ENCODE measurements at regions not wholly inside any gene's neighbourhood (a gene's known extent, or its start where the extent isn't known, plus 50 kb on each side); places are given as distances from the start of the nearest gene placed in this dataset.

DNA sequence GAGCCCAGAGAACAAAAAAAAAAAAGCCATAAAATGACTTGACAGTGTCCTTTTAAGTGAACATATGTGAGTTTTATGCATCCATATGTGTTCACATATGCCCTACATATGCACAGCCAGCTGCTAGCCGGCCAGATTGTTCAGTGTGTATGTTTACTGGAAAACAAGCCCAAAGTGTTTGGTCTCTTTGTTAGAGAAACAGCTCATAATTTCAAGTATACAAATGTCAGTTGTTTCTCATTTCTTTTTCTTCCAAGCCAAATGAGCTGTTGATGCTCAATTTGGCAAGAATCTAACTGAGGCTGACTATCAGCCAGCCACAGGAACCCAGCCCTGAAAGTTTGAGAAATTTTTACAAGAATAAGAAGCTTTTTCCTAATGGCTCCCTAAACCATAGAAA, 60.8 kb upstream of the TSPAN8 start:
- TF ChIP-seq, protein P1, sequence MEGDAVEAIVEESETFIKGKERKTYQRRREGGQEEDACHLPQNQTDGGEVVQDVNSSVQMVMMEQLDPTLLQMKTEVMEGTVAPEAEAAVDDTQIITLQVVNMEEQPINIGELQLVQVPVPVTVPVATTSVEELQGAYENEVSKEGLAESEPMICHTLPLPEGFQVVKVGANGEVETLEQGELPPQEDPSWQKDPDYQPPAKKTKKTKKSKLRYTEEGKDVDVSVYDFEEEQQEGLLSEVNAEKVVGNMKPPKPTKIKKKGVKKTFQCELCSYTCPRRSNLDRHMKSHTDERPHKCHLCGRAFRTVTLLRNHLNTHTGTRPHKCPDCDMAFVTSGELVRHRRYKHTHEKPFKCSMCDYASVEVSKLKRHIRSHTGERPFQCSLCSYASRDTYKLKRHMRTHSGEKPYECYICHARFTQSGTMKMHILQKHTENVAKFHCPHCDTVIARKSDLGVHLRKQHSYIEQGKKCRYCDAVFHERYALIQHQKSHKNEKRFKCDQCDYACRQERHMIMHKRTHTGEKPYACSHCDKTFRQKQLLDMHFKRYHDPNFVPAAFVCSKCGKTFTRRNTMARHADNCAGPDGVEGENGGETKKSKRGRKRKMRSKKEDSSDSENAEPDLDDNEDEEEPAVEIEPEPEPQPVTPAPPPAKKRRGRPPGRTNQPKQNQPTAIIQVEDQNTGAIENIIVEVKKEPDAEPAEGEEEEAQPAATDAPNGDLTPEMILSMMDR (IDR thresholded peaks at IDR 0.05), result no peak
- no peak for TF ChIP-seq POLR2A (IDR thresholded peaks at IDR 0.05)
